Fibroblast of lung (primary cell): ENCODE measurements at regions not wholly inside any gene's neighbourhood (a gene's known extent, or its start where the extent isn't known, plus 50 kb on each side); places are given as distances from the start of the nearest gene placed in this dataset.

Experiments
- DNase-seq, 2 donors: peaks; one replicate each; pipeline versions ENCODE4 v3.0.0 to v3.0.0-alpha.2; 2010; ENCODE audit warnings: low read depth in 2 of 2
- H2AFZ ChIP-seq: 2 replicates; pipeline ENCODE4 v1.5.1; 2012; ENCODE audit warnings: low read length, control low read depth, inconsistent platforms
- H3K27ac ChIP-seq: 2 replicates; pipeline ENCODE4 v1.5.1; 2011; ENCODE audit warnings: low read length, control low read depth; ENCODE audit not compliant: insufficient read depth
- H3K27me3 ChIP-seq: 2 replicates; pipeline ENCODE4 v1.5.1; 2011; ENCODE audit warnings: mild to moderate bottlenecking, low read length; ENCODE audit not compliant: control insufficient read depth, insufficient read depth
- H3K36me3 ChIP-seq: 2 replicates; pipeline ENCODE4 v1.5.1; 2011; ENCODE audit warnings: low read length; ENCODE audit not compliant: control insufficient read depth, insufficient read depth
- H3K4me1 ChIP-seq: 2 replicates; pipeline ENCODE4 v1.5.1; 2011; ENCODE audit warnings: low read length; ENCODE audit not compliant: control insufficient read depth, insufficient read depth; ENCODE audit errors: extremely low read depth
- H3K4me2 ChIP-seq: 2 replicates; pipeline ENCODE4 v1.5.1; 2011; ENCODE audit warnings: low read length, control low read depth; ENCODE audit not compliant: insufficient read depth; ENCODE audit errors: extremely low read depth
- H3K4me3 ChIP-seq, 4 experiments: fragments of 200-600 bp in 1 of 4; sonication (generic) in 1 of 4; replicated peaks in 1 of 4; 2 replicates each; pipeline ENCODE4 v1.5.1; 2011 to 2016; ENCODE audit warnings: low read length in 4 of 4, low read depth in 3 of 4, mild to moderate bottlenecking in 3 of 4, control low read depth in 2 of 4, inconsistent platforms in 1 of 4, mixed read lengths in 1 of 4; ENCODE audit not compliant: insufficient read depth in 1 of 4; ENCODE audit errors: control extremely low read depth in 1 of 4
- H3K79me2 ChIP-seq: 2 replicates; pipeline ENCODE4 v1.5.1; 2012; ENCODE audit warnings: mild to moderate bottlenecking, low read length, inconsistent platforms; ENCODE audit not compliant: control insufficient read depth, insufficient read depth
- H3K9ac ChIP-seq: 2 replicates; pipeline ENCODE4 v1.5.1; 2011; ENCODE audit warnings: mild to moderate bottlenecking, low read length, control low read depth; ENCODE audit not compliant: insufficient read depth
- H3K9me3 ChIP-seq: 2 replicates; pipeline ENCODE4 v1.5.1; 2012; ENCODE audit warnings: low read depth, low read length; ENCODE audit not compliant: control insufficient read depth, insufficient read depth
- H4K20me1 ChIP-seq: 2 replicates; pipeline ENCODE4 v1.5.1; 2011; ENCODE audit warnings: low read length; ENCODE audit not compliant: control insufficient read depth, insufficient read depth; ENCODE audit errors: extremely low read depth
- EZH2 ChIP-seq: IDR thresholded peaks from 2 replicates; pipeline ENCODE4 v1.5.1; 2012; ENCODE audit warnings: low read length, control low read depth, mild to moderate bottlenecking; ENCODE audit errors: missing control alignments
- TF ChIP-seq, protein P1 (sequence below), 2 donors: IDR thresholded peaks in 1 of 2; conservative IDR thresholded peaks in 1 of 2; 1 replicate in 1 of 2; 2 replicates in 1 of 2; pipeline ENCODE4 v1.5.1; 2011 to 2012; ENCODE audit warnings: low read length in 2 of 2, control low read depth in 1 of 2, inconsistent platforms in 1 of 2, low read depth in 1 of 2, mild to moderate bottlenecking in 1 of 2

DNA sequence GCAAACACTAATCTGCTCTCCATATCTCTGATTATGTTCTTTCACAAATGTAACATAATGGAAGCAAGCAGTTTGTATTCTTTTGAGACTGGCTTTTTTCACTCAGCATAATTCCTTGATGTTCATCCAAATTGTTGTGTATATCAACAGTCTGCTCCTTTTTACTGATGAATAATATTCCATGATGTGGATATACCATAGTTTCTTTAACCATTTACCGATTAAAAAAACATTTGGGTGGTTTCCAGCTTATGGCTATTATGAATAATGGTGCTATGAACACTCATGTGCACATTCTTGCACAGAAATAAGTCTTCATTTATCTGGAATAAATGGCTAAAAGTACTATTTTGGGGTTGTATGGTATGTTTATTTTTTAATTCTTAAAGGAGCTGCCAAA lies 708.9 kb downstream of the RFPL4B start:
- Histone ChIP-seq H3K27ac (no peak overlapping the region), H3K4me2 (no peak overlapping the region), H3K79me2 (no peaks in the 10 kb centered on the region), H3K27me3 (no peaks in the 10 kb centered on the region), H4K20me1 (no peaks in the 10 kb centered on the region), H3K9me3 (no peaks in the 10 kb centered on the region), H3K36me3 (no peaks in the 10 kb centered on the region), H3K4me1 (no peaks in the 10 kb centered on the region), H3K9ac (no peak overlapping the region), H3K4me3 (no peak overlapping the region), H2AFZ (no peak overlapping the region)
- TF ChIP-seq, protein P1, sequence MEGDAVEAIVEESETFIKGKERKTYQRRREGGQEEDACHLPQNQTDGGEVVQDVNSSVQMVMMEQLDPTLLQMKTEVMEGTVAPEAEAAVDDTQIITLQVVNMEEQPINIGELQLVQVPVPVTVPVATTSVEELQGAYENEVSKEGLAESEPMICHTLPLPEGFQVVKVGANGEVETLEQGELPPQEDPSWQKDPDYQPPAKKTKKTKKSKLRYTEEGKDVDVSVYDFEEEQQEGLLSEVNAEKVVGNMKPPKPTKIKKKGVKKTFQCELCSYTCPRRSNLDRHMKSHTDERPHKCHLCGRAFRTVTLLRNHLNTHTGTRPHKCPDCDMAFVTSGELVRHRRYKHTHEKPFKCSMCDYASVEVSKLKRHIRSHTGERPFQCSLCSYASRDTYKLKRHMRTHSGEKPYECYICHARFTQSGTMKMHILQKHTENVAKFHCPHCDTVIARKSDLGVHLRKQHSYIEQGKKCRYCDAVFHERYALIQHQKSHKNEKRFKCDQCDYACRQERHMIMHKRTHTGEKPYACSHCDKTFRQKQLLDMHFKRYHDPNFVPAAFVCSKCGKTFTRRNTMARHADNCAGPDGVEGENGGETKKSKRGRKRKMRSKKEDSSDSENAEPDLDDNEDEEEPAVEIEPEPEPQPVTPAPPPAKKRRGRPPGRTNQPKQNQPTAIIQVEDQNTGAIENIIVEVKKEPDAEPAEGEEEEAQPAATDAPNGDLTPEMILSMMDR (conservative IDR thresholded peaks at IDR 0.05 in 1 of 2, IDR thresholded peaks at IDR 0.05 in 1 of 2; ENCODE audit: low read depth in 1 of 2, low read length in 2 of 2): no peak
- no peak for TF ChIP-seq EZH2
- no peak for DNase-seq

DNA sequence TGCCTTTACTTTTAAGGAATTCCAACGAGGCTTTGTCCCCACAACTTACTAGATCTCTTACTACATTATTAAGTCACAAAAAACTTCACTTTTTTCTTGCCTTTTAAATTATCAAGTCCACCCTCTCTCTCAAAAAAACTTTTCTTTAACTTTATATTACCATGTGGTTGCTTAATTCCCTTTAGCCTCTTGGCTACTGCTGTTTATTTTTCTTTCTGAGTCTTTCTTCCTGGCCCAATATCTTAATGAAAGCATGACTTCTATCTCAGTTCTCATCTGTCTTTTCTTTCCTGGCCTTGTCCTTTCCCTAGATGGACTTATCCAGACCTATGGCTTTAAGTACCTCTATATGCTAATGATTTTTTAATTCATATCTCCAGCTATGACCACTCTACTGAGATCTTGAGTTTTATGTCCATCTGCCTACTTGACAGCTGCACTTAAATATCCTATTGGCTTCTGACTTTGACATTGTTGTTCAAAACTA lies 710.5 kb downstream of the RFPL4B start:
- DNase-seq: peak; percentile 23 to 39
- Histone ChIP-seq H3K27ac (no peak overlapping the region), H3K9me3 (no peaks in the 10 kb centered on the region), H3K27me3 (no peaks in the 10 kb centered on the region), H3K4me2 (no peak overlapping the region), H3K36me3 (no peaks in the 10 kb centered on the region), H3K4me3 (no peak overlapping the region), H2AFZ (no peak overlapping the region), H3K79me2 (no peaks in the 10 kb centered on the region), H3K4me1 (no peaks in the 10 kb centered on the region), H3K9ac (no peak overlapping the region), H4K20me1 (no peaks in the 10 kb centered on the region)
- TF ChIP-seq EZH2: no peak
- TF ChIP-seq, protein P1 (conservative IDR thresholded peaks at IDR 0.05 in 1 of 2, IDR thresholded peaks at IDR 0.05 in 1 of 2; ENCODE audit: low read depth in 1 of 2, low read length in 2 of 2): no peak

- H3K27me3 ChIP-seq: no peaks in the 10 kb centered on the region
- no peak overlapping the region for H3K9ac ChIP-seq
- no peaks in the 10 kb centered on the region for H3K36me3 ChIP-seq
- no peaks in the 10 kb centered on the region for H3K79me2 ChIP-seq
- H3K4me1 ChIP-seq: no peaks in the 10 kb centered on the region
- no peak for DNase-seq
- no peak overlapping the region for H3K27ac ChIP-seq
- no peak overlapping the region for H3K4me3 ChIP-seq
- H4K20me1 ChIP-seq: no peaks in the 10 kb centered on the region
- no peak overlapping the region for H2AFZ ChIP-seq
- H3K9me3 ChIP-seq: no peaks in the 10 kb centered on the region
- H3K4me2 ChIP-seq: no peak overlapping the region
- TF ChIP-seq, protein P1 (conservative IDR thresholded peaks at IDR 0.05 in 1 of 2, IDR thresholded peaks at IDR 0.05 in 1 of 2; ENCODE audit: low read depth in 1 of 2, low read length in 2 of 2): no peak
- TF ChIP-seq EZH2: no peak
Measured at GRCh38 chr6:113060664-113061063, 713.5 kb downstream of the RFPL4B start.
